ENCODE measurements at regions not wholly inside any gene's neighbourhood (a gene's known extent, or its start where the extent isn't known, plus 50 kb on each side); places are given as distances from the start of the nearest gene placed in this dataset.
"Not testable (repeated sequence)": the region's sequence is repeated elsewhere in the genome, so short reads cannot be mapped to it uniquely, and the experiment has no call there.

GRCh38 chr20:29031262-29031982 is 2226.0 kb upstream of the DEFB115 start:
- H3K4me1 ChIP-seq (ENCODE audit: control insufficient read depth, insufficient read depth, low read length); ATAC-seq; BruUV-seq (replicated peaks); H3K27ac ChIP-seq (ENCODE audit: control insufficient read depth, insufficient read depth); SMC1A ChIA-PET (ENCODE audit: uncharacterized antibody, unreplicated experiment); POLR2A ChIA-PET; RAD21 ChIA-PET (ENCODE audit: unreplicated experiment); H3K9me3 ChIP-seq (replicated peaks; ENCODE audit: control insufficient read depth, insufficient read depth, low read length); intact Hi-C loops (cut with micrococcal nuclease; ENCODE audit: unreplicated experiment); H4K20me1 ChIP-seq (ENCODE audit: control insufficient read depth, insufficient read depth); DNase-seq (ENCODE audit: low read depth, low spot score); in situ Hi-C loops (cut with MboI); H3K9ac ChIP-seq (ENCODE audit: control insufficient read depth, insufficient read depth, low read length); CTCF ChIA-PET; H3K36me3 ChIP-seq (ENCODE audit: control insufficient read depth in 2 of 2, insufficient read depth in 2 of 2, low read length in 1 of 2); H3K4me2 ChIP-seq (ENCODE audit: control insufficient read depth, insufficient read depth); H2AFZ ChIP-seq (ENCODE audit: control insufficient read depth, low read depth, low read length); FAIRE-seq; H3K4me3 ChIP-seq; H3K79me2 ChIP-seq (ENCODE audit: control insufficient read depth, insufficient read depth, low read length); H3K27me3 ChIP-seq (replicated peaks in 1 of 2; ENCODE audit: control insufficient read depth in 2 of 2, insufficient read depth in 2 of 2, low read length in 1 of 2): not testable (repeated sequence)
- WGBS (ENCODE audit: insufficient coverage, insufficient replicate concordance, low lambda C conversion rate, missing lambda C conversion rate): 28% methylated on average over 13 of the region's 16 CpGs

DNA sequence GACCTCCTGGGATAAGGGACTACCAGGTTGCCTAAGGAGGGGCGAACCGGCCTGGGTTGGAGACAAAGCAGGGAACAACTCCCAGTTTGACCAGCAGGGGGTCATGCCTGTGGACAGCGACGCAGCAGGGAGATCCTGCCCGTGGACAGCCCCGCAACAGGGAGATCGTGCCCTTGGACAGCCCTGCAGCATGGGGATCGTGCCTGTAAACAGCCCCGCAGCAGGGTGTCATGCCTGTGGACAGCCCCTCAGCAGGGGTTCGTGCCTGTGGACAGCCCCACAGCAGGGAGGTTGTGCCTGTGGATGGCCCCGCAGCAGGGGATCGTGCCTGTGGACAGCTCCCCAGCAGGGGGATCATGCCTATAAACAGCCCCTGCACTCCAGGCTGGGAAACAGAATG is 2213.2 kb upstream of the DEFB115 start:
- H3K27me3 ChIP-seq (replicated peaks in 1 of 2; ENCODE audit: control insufficient read depth in 2 of 2, insufficient read depth in 2 of 2, low read length in 1 of 2); intact Hi-C loops (cut with micrococcal nuclease; ENCODE audit: unreplicated experiment); FAIRE-seq; BruUV-seq (replicated peaks); DNase-seq (ENCODE audit: low read depth, low spot score); H3K4me2 ChIP-seq (ENCODE audit: control insufficient read depth, insufficient read depth); in situ Hi-C loops (cut with MboI); H3K79me2 ChIP-seq (ENCODE audit: control insufficient read depth, insufficient read depth, low read length); CTCF ChIA-PET; H4K20me1 ChIP-seq (ENCODE audit: control insufficient read depth, insufficient read depth); H3K27ac ChIP-seq (ENCODE audit: control insufficient read depth, insufficient read depth); POLR2A ChIA-PET; H2AFZ ChIP-seq (ENCODE audit: control insufficient read depth, low read depth, low read length); H3K4me1 ChIP-seq (ENCODE audit: control insufficient read depth, insufficient read depth, low read length); H3K4me3 ChIP-seq; RAD21 ChIA-PET (ENCODE audit: unreplicated experiment); H3K9me3 ChIP-seq (replicated peaks; ENCODE audit: control insufficient read depth, insufficient read depth, low read length); ATAC-seq; H3K9ac ChIP-seq (ENCODE audit: control insufficient read depth, insufficient read depth, low read length); SMC1A ChIA-PET (ENCODE audit: uncharacterized antibody, unreplicated experiment); H3K36me3 ChIP-seq (ENCODE audit: control insufficient read depth in 2 of 2, insufficient read depth in 2 of 2, low read length in 1 of 2): not testable (repeated sequence)
- WGBS (ENCODE audit: insufficient coverage, insufficient replicate concordance, low lambda C conversion rate, missing lambda C conversion rate): 35% methylated on average over 12 of the region's 12 CpGs
